H1 (cell line): ENCODE measurements at regions not wholly inside any gene's neighbourhood (a gene's known extent, or its start where the extent isn't known, plus 50 kb on each side); places are given as distances from the start of the nearest gene placed in this dataset.

Experiments used
- CTCF ChIA-PET: fragments of 300-600 bp; sonication (Branson Sonifier 250); formaldehyde crosslinking; loops from one replicate; lab custom pipeline; 2021; ENCODE audit not compliant: partially characterized antibody; lab: Charles Lee
- POLR2A ChIA-PET: fragments of 300-600 bp; sonication (Branson Sonifier 250); formaldehyde crosslinking; loops from one replicate; lab custom pipeline; 2021; ENCODE audit warnings: inconsistent platforms; ENCODE audit not compliant: partially characterized antibody; lab: Charles Lee
- DNase-seq, 2 experiments: peaks; one replicate each; pipeline versions ENCODE4 v3.0.0 to v3.0.0-alpha.2; 2010 to 2022; ENCODE audit warnings: low spot score in 2 of 2, low read depth in 1 of 2, mixed read lengths in 1 of 2
- FAIRE-seq: peaks from 2 replicates; lab custom pipeline; 2011; peaks lifted over from hg19 to GRCh38; lab: Jason Lieb, UNC
- H2AFZ ChIP-seq: 2 replicates; pipeline ENCODE4 v1.8.1; 2012; ENCODE audit warnings: low read length, inconsistent platforms
- H2AK5ac ChIP-seq: 2 replicates; pipeline ENCODE4 v1.6.1; 2013; ENCODE audit warnings: low read depth, low read length
- H2BK120ac ChIP-seq: replicated peaks from 2 replicates; pipeline ENCODE3; 2013; ENCODE audit warnings: low read depth, low read length, inconsistent platforms
- H2BK12ac ChIP-seq: 2 replicates; pipeline ENCODE4 v1.6.1; 2013; ENCODE audit warnings: low read depth, low read length
- H2BK15ac ChIP-seq: 2 replicates; pipeline ENCODE4 v1.6.1; 2013; ENCODE audit warnings: low read length
- H2BK20ac ChIP-seq: 2 replicates; pipeline ENCODE4 v1.6.1; 2013; ENCODE audit warnings: low read length
- H2BK5ac ChIP-seq: 2 replicates; pipeline ENCODE4 v1.6.1; 2013; ENCODE audit warnings: low read depth, low read length
- H3K14ac ChIP-seq: 2 replicates; pipeline ENCODE4 v1.6.1; 2013; ENCODE audit warnings: inconsistent platforms; ENCODE audit not compliant: insufficient read length
- H3K18ac ChIP-seq: 2 replicates; pipeline ENCODE4 v1.6.1; 2013; ENCODE audit warnings: low read length; ENCODE audit errors: extremely low read depth
- H3K23ac ChIP-seq: 2 replicates; pipeline ENCODE4 v1.6.1; 2013; ENCODE audit warnings: inconsistent platforms; ENCODE audit not compliant: insufficient read length
- H3K23me2 ChIP-seq: 2 replicates; pipeline ENCODE4 v1.6.1; 2013; ENCODE audit warnings: low read depth, low read length
- H3K27ac ChIP-seq: 2 replicates; pipeline ENCODE4 v1.6.1; 2011; ENCODE audit warnings: low read depth, low read length, inconsistent platforms
- H3K27me3 ChIP-seq, 4 experiments: replicated peaks in 1 of 4; 1 replicate in 1 of 4; 2 replicates in 3 of 4; pipeline versions ENCODE4 v1.6.1 to v1.8.1; 2011 to 2013; ENCODE audit warnings: low read length in 3 of 4, mild to moderate bottlenecking in 3 of 4, inconsistent platforms in 2 of 4, mixed read lengths in 2 of 4, moderate library complexity in 1 of 4; ENCODE audit not compliant: control insufficient read depth in 3 of 4, insufficient read depth in 3 of 4; ENCODE audit errors: extremely low read depth in 1 of 4
- H3K36me3 ChIP-seq, 4 experiments: 2 replicates each; pipeline versions ENCODE4 v1.6.1 to v1.8.1; 2011 to 2013; ENCODE audit warnings: mild to moderate bottlenecking in 4 of 4, low read length in 3 of 4, moderate library complexity in 2 of 4, control low read depth in 1 of 4, inconsistent platforms in 1 of 4; ENCODE audit not compliant: insufficient read depth in 4 of 4, control insufficient read depth in 2 of 4
- H3K4ac ChIP-seq: replicated peaks from 2 replicates; pipeline ENCODE3; 2013; ENCODE audit warnings: low read length, low read depth, mixed read lengths, inconsistent platforms; ENCODE audit not compliant: insufficient read length
- H3K4me1 ChIP-seq, 4 experiments: replicated peaks in 1 of 4; 1 replicate in 1 of 4; 2 replicates in 3 of 4; pipeline versions ENCODE4 v1.6.1 to v1.8.1; 2011 to 2013; ENCODE audit warnings: low read length in 3 of 4, inconsistent platforms in 2 of 4, mixed read lengths in 1 of 4; ENCODE audit not compliant: insufficient read depth in 4 of 4, control insufficient read depth in 3 of 4
- H3K4me2 ChIP-seq, 2 experiments: 2 replicates each; pipeline versions ENCODE4 v1.6.1 to v1.8.1; 2011 to 2013; ENCODE audit warnings: low read depth in 2 of 2, low read length in 2 of 2, control low read depth in 1 of 2, inconsistent platforms in 1 of 2, mild to moderate bottlenecking in 1 of 2; ENCODE audit not compliant: insufficient read depth in 1 of 2
- H3K4me3 ChIP-seq, 4 experiments: fragments of 200-600, 300-600 bp in 1 of 4; sonication (generic), shearing (Covaris generic), sonication (Bioruptor Twin) in 1 of 4; 2 replicates each; pipeline versions ENCODE4 v1.5.1 to v1.8.1; 2011 to 2016; ENCODE audit warnings: low read length in 4 of 4, low read depth in 3 of 4, control low read depth in 2 of 4, inconsistent platforms in 2 of 4, mild to moderate bottlenecking in 2 of 4, mixed read lengths in 1 of 4, moderate library complexity in 1 of 4; ENCODE audit not compliant: insufficient read depth in 2 of 4; ENCODE audit errors: extremely low read depth in 1 of 4
- H3K56ac ChIP-seq: replicated peaks from 2 replicates; pipeline ENCODE3; 2013; ENCODE audit warnings: low read depth, mild to moderate bottlenecking, mixed read lengths, low read length, inconsistent platforms; ENCODE audit not compliant: insufficient read length
- H3K79me1 ChIP-seq: 2 replicates; pipeline ENCODE4 v1.6.1; 2013; ENCODE audit warnings: low read depth, low read length, control low read depth
- H3K79me2 ChIP-seq, 2 experiments: 2 replicates each; pipeline versions ENCODE4 v1.6.1 to v1.8.1; 2012 to 2013; ENCODE audit warnings: low read length in 2 of 2, mild to moderate bottlenecking in 2 of 2, inconsistent platforms in 1 of 2; ENCODE audit not compliant: insufficient read depth in 2 of 2, control insufficient read depth in 1 of 2
- H3K9ac ChIP-seq, 4 experiments: replicated peaks in 1 of 4; 1 replicate in 1 of 4; 2 replicates in 3 of 4; pipeline versions ENCODE4 v1.6.1 to v1.8.1; 2011 to 2013; ENCODE audit warnings: low read depth in 3 of 4, low read length in 3 of 4, control low read depth in 2 of 4, mild to moderate bottlenecking in 2 of 4, moderate library complexity in 2 of 4, inconsistent platforms in 1 of 4; ENCODE audit errors: extremely low read depth in 1 of 4
- H3K9me3 ChIP-seq, 2 experiments: 2 replicates each; pipeline versions ENCODE4 v1.6.1 to v1.8.1; 2012 to 2013; ENCODE audit warnings: mild to moderate bottlenecking in 2 of 2, moderate library complexity in 2 of 2, control low read depth in 1 of 2, inconsistent platforms in 1 of 2, low read depth in 1 of 2, low read length in 1 of 2, mixed read lengths in 1 of 2; ENCODE audit not compliant: insufficient read depth in 2 of 2
- H4K20me1 ChIP-seq, 2 experiments: replicated peaks in 1 of 2; 2 replicates each; pipeline versions ENCODE3 to v1.8.1; 2011 to 2013; ENCODE audit warnings: inconsistent platforms in 2 of 2, low read length in 2 of 2, mild to moderate bottlenecking in 1 of 2; ENCODE audit not compliant: insufficient read depth in 2 of 2, control insufficient read depth in 1 of 2
- H4K5ac ChIP-seq: 2 replicates; pipeline ENCODE4 v1.6.1; 2013; ENCODE audit warnings: low read length, low read depth, mixed read lengths, inconsistent platforms; ENCODE audit not compliant: insufficient read length
- H4K8ac ChIP-seq: 2 replicates; pipeline ENCODE4 v1.8.0; 2013; ENCODE audit warnings: mild to moderate bottlenecking, moderate library complexity, low read length, inconsistent platforms; ENCODE audit not compliant: insufficient read depth; ENCODE audit errors: extremely low read depth
- H4K91ac ChIP-seq: replicated peaks from 2 replicates; pipeline ENCODE3; 2013; ENCODE audit warnings: low read length, mixed read lengths, inconsistent platforms; ENCODE audit not compliant: insufficient read length
- BACH1 ChIP-seq: IDR thresholded peaks from 2 replicates; pipeline ENCODE4 v1.6.1; 2012; ENCODE audit warnings: low read length, improper control_type of control experiment
- CHD1 ChIP-seq: IDR thresholded peaks from 2 replicates; pipeline ENCODE4 v1.6.1; 2012; ENCODE audit warnings: low read depth, low read length, improper control_type of control experiment
- CTBP2 ChIP-seq: IDR thresholded peaks from 2 replicates; pipeline ENCODE4 v1.7.0; 2011; ENCODE audit warnings: borderline replicate concordance, mild to moderate bottlenecking, moderate library complexity, mixed read lengths, low read length; ENCODE audit not compliant: insufficient read depth, insufficient read length
- CTCF ChIP-seq, 3 experiments: IDR thresholded peaks; 1 replicate in 2 of 3; 2 replicates in 1 of 3; pipeline versions ENCODE4 v1.5.1 to v1.6.1; 2011; ENCODE audit warnings: low read length in 3 of 3, mild to moderate bottlenecking in 3 of 3, inconsistent platforms in 2 of 3, low read depth in 1 of 3, moderate library complexity in 1 of 3; ENCODE audit not compliant: insufficient read depth in 1 of 3; ENCODE audit errors: control extremely low read depth in 1 of 3
- EP300 ChIP-seq, 2 experiments: IDR thresholded peaks; 1 replicate in 1 of 2; 2 replicates in 1 of 2; pipeline ENCODE4 v1.6.1; 2011 to 2012; ENCODE audit warnings: low read depth in 2 of 2, low read length in 2 of 2, mild to moderate bottlenecking in 2 of 2, borderline replicate concordance in 1 of 2, inconsistent platforms in 1 of 2, moderate library complexity in 1 of 2
- GTF2F1 ChIP-seq: IDR thresholded peaks from 2 replicates; pipeline ENCODE4 v1.6.1; 2012; ENCODE audit warnings: low read depth, low read length, improper control_type of control experiment, borderline replicate concordance
- MAX ChIP-seq: IDR thresholded peaks from 2 replicates; pipeline ENCODE4 v1.6.1; 2012; ENCODE audit warnings: inconsistent platforms
- PHF8 ChIP-seq: fragments of 200-600 bp; sonication (generic); conservative IDR thresholded peaks from 2 replicates; pipeline ENCODE4 v1.7.1; 2012; ENCODE audit warnings: low read depth, mild to moderate bottlenecking, inconsistent platforms, low read length, moderate library complexity
- TCF12 ChIP-seq: IDR thresholded peaks from 2 replicates; pipeline ENCODE4 v1.6.1; 2011; ENCODE audit warnings: low read depth, mild to moderate bottlenecking, low read length
- TEAD4 ChIP-seq: IDR thresholded peaks from 2 replicates; pipeline ENCODE4 v1.6.1; 2012; ENCODE audit warnings: low read depth, low read length, inconsistent platforms, mixed read lengths
- WGBS, 2 experiments: shearing (Covaris generic) in 1 of 2; methylation state at CpG; one replicate each; pipeline versions ENCODE4 v1.1.6 to v1.1.7; 2013 to 2015; ENCODE audit warnings: low lambda C conversion rate in 2 of 2, mixed read lengths in 2 of 2, inconsistent platforms in 1 of 2, low coverage in 1 of 2, missing lambda C conversion rate in 1 of 2; ENCODE audit not compliant: insufficient replicate concordance in 2 of 2, insufficient coverage in 1 of 2, insufficient read length in 1 of 2; ENCODE audit errors: extremely low coverage in 1 of 2, missing lambda C conversion rate in 1 of 2; 5-methylcytosine and 5-hydroxymethylcytosine counted together

- 93% methylated on average over 6 of the region's 6 CpGs; no CpG with 5 or more reads in 1 of the 2 experiments for WGBS, 2 experiments
- POLR2A ChIA-PET = no interaction called here
- Histone ChIP-seq H3K18ac (no peak overlapping the region), H2BK20ac (no peak overlapping the region), H3K9me3 (no peaks in the 10 kb centered on the region), H2AK5ac (no peak overlapping the region), H4K8ac (no peak overlapping the region), H2BK15ac (peak overlapping the region; percentile 40; the same call in 1 of the 2 replicates), H3K4me1 (peaks cover 2 to 7% (median 5%) of the 10 kb centered on the region in 4 experiments; a peak in 6 of 7 replicates), H4K5ac (no peak overlapping the region), H2BK12ac (no peak overlapping the region), H3K27me3 (no peaks in the 10 kb centered on the region), H2BK5ac (no peak overlapping the region), H3K14ac (no peak overlapping the region), H3K9ac (no peak overlapping the region), H3K36me3 (no peaks in the 10 kb centered on the region), H3K79me2 (no peaks in the 10 kb centered on the region), H3K79me1 (no peaks in the 10 kb centered on the region), H3K56ac (no peak overlapping the region), H2AFZ (no peak overlapping the region), H3K27ac (no peak overlapping the region), H4K20me1 (no peaks in the 10 kb centered on the region), H3K4ac (no peak overlapping the region), H4K91ac (no peak overlapping the region), H3K23ac (no peak overlapping the region), H3K4me3 (no peak overlapping the region), H3K4me2 (no peak overlapping the region), H3K23me2 (no peaks in the 10 kb centered on the region), H2BK120ac (no peak overlapping the region)
- DNase-seq = no peak
- no peak for FAIRE-seq
- CTCF ChIA-PET = interaction anchor here (0.5 to 3.3 kb wide), 7 partner anchors 9 to 928 kb away, joined by 3 to 28 read pairs (median 4); no protein-coding TSS in a partner anchor
- no peak for TF ChIP-seq GTF2F1
- no peak for TF ChIP-seq EP300 (IDR thresholded peaks at IDR 0.05; ENCODE audit: borderline replicate concordance in 1 of 2, low read depth in 2 of 2, low read length in 2 of 2)
- no peak for TF ChIP-seq BACH1
- TF ChIP-seq TCF12 = no peak
- TF ChIP-seq CHD1 = no peak
- TF ChIP-seq MAX = no peak
- no peak for TF ChIP-seq CTBP2
- no peak for TF ChIP-seq CTCF (IDR thresholded peaks at IDR 0.05; ENCODE audit: control extremely low read depth in 1 of 3, insufficient read depth in 1 of 3, low read depth in 1 of 3, low read length in 3 of 3)
- no peak for TF ChIP-seq TEAD4
- TF ChIP-seq PHF8 = no peak
These were observed 123.8 kb downstream of the WT1 start for GRCh38 chr11:32311346-32312065.
